ENCODE measurements at regions not wholly inside any gene's neighbourhood (a gene's known extent, or its start where the extent isn't known, plus 50 kb on each side); places are given as distances from the start of the nearest gene placed in this dataset.

- Mint-ChIP-seq H3K27ac (peak overlapping the region in 1 of 3 experiments; percentile 6; a peak in 1 of 7 replicates), H3K27me3 (ENCODE audit: low read depth) (no peaks in the 10 kb centered on the region), H3K36me3 (ENCODE audit: insufficient read depth in 1 of 3, low read depth in 3 of 3) (peaks cover 0 to 4% (median 0%) of the 10 kb centered on the region in 3 experiments; a peak in 2 of 7 replicates), H3K9me3 (peaks cover 0 to 4% of the 10 kb centered on the region in 2 experiments; a peak in 2 of 5 replicates), H3K4me3 (no peak overlapping the region), H3K4me1 (peaks cover 12 to 15% of the 10 kb centered on the region in 2 experiments)
- Histone ChIP-seq H3K18ac (ENCODE audit: insufficient read length, low read depth, low read length) (no peak overlapping the region), H3K27ac (ENCODE audit: insufficient read length, low read depth, low read length) (no peak overlapping the region), H3T11ph (ENCODE audit: low read length) (no peak overlapping the region), H2BK5ac (ENCODE audit: insufficient read length, low read length) (no peak overlapping the region), H3K56ac (ENCODE audit: insufficient read length, low read depth, low read length) (no peak overlapping the region), H4K20me1 (ENCODE audit: control insufficient read depth, insufficient read depth, insufficient read length) (no peaks in the 10 kb centered on the region), H3K79me1 (ENCODE audit: insufficient read depth, low read depth, low read length, poor library complexity, severe bottlenecking) (no peaks in the 10 kb centered on the region), H4K91ac (ENCODE audit: insufficient read length, low read depth, low read length) (no peak overlapping the region), H3K14ac (ENCODE audit: insufficient read depth, low read length) (no peak overlapping the region), H3K23ac (ENCODE audit: insufficient read length, low read depth, low read length) (no peak overlapping the region), H2AFZ (ENCODE audit: low read length) (no peak overlapping the region), H3K27me3 (ENCODE audit: insufficient read depth, low read length) (no peaks in the 10 kb centered on the region), H4K8ac (replicated peaks; ENCODE audit: insufficient read length, low read depth, low read length) (no peak overlapping the region), H3K79me2 (ENCODE audit: insufficient read depth, low read length) (no peaks in the 10 kb centered on the region), H4K5ac (ENCODE audit: insufficient read length, low read depth, low read length) (no peak overlapping the region), H2BK20ac (ENCODE audit: low read depth, low read length, poor library complexity, severe bottlenecking) (no peak overlapping the region), H2BK15ac (ENCODE audit: low read depth, low read length) (no peak overlapping the region), H2AK5ac (ENCODE audit: insufficient read length, low read length) (no peak overlapping the region), H3K4ac (ENCODE audit: low read depth, low read length) (no peak overlapping the region), H3K9me3 (ENCODE audit: control insufficient read depth, low read depth, low read length) (no peaks in the 10 kb centered on the region), H3K4me1 (ENCODE audit: insufficient read depth, low read length) (no peaks in the 10 kb centered on the region), H2BK120ac (ENCODE audit: low read depth, low read length, poor library complexity, severe bottlenecking) (no peak overlapping the region), H3K23me2 (ENCODE audit: insufficient read length, low read depth, low read length, poor library complexity, severe bottlenecking) (no peaks in the 10 kb centered on the region), H2BK12ac (ENCODE audit: insufficient read length, low read depth, low read length) (no peak overlapping the region), H3K9ac (ENCODE audit: extremely low read depth, insufficient read length, low read length) (no peak overlapping the region), H3K4me2 (ENCODE audit: insufficient read depth, insufficient read length, low read length) (no peak overlapping the region)
- TF ChIP-seq CTCF (conservative IDR thresholded peaks at IDR 0.05) = no peak
- WGBS (ENCODE audit: extremely low coverage, insufficient read length, low lambda C conversion rate) = no CpG with 5 or more reads among the region's 4 CpGs
- no peak for DNase-seq
These were observed 1261.7 kb downstream of the ROBO1 start for GRCh38 chr3:78506061-78506460.
